ENCODE measurements at regions not wholly inside any gene's neighbourhood (a gene's known extent, or its start where the extent isn't known, plus 50 kb on each side); places are given as distances from the start of the nearest gene placed in this dataset.

- Histone ChIP-seq H3K27ac (ENCODE audit: low read depth, low read length) (no peak overlapping the region), H4K20me1 (ENCODE audit: insufficient read depth) (no peaks in the 10 kb centered on the region), H3K36me3 (ENCODE audit: control insufficient read depth in 1 of 2, insufficient read depth in 2 of 2, low read length in 2 of 2) (no peaks in the 10 kb centered on the region), H3K9ac (ENCODE audit: low read length) (no peak overlapping the region), H3K27me3 (ENCODE audit: insufficient read depth, low read length) (no peaks in the 10 kb centered on the region), H2AFZ (ENCODE audit: low read depth, low read length, poor library complexity, severe bottlenecking) (no peak overlapping the region), H3K4me3 (replicated peaks in 1 of 2; ENCODE audit: low read depth in 1 of 2, low read length in 2 of 2) (no peak overlapping the region), H3K9me3 (ENCODE audit: control insufficient read depth in 1 of 2, insufficient read depth in 1 of 2, low read depth in 1 of 2, low read length in 2 of 2) (peaks cover 5 to 25% of the 10 kb centered on the region in 2 experiments; a peak in 2 of 4 replicates), H3K79me2 (ENCODE audit: insufficient read depth, low read length) (no peaks in the 10 kb centered on the region), H3K9me2 (ENCODE audit: insufficient read depth) (no peaks in the 10 kb centered on the region), H3K4me1 (ENCODE audit: control insufficient read depth in 1 of 2, insufficient read depth in 2 of 2, low read length in 2 of 2) (no peaks in the 10 kb centered on the region), H3K4me2 (ENCODE audit: low read length) (no peak overlapping the region)
- no TSS peak for BruUV-seq (replicated peaks)
- ATAC-seq (no peak), DNase-seq (ENCODE audit: low read depth, low spot score) (no peak)
- ChIA-PET CTCF (no interaction called here), POLR2A (no interaction called here), RAD21 (ENCODE audit: low non-redundant PET in 1 of 2, low total read pairs in 2 of 2, uncharacterized antibody in 2 of 2, unreplicated experiment in 2 of 2) (no interaction called here)
- TF ChIP-seq POLR2AphosphoS5 (IDR thresholded peaks at IDR 0.05; ENCODE audit: low read depth, low read length) (no peak), ZFX (IDR thresholded peaks at IDR 0.05) (no peak), JUND (IDR thresholded peaks at IDR 0.05) (no peak), SIN3A (IDR thresholded peaks at IDR 0.05; ENCODE audit: low read depth) (no peak), CBX3 (IDR thresholded peaks at IDR 0.05; ENCODE audit: low read depth) (no peak), TCF7L2 (IDR thresholded peaks at IDR 0.05; ENCODE audit: borderline replicate concordance, extremely low read depth, insufficient read depth, insufficient read length) (no peak), EGR1 (IDR thresholded peaks at IDR 0.05; ENCODE audit: low read depth) (no peak), SP1 (IDR thresholded peaks at IDR 0.05; ENCODE audit: low read depth) (no peak), FOSL1 (IDR thresholded peaks at IDR 0.05; ENCODE audit: low read depth) (no peak), ZNF274 (IDR thresholded peaks at IDR 0.05; ENCODE audit: low read depth, low read length) (no peak), REST (IDR thresholded peaks at IDR 0.05; ENCODE audit: low read depth) (no peak), ELF1 (IDR thresholded peaks at IDR 0.05; ENCODE audit: borderline replicate concordance, low read depth) (no peak), EZH2 (IDR thresholded peaks at IDR 0.05) (no peak), CTCF (IDR thresholded peaks at IDR 0.05 in 2 of 3, conservative IDR thresholded peaks at IDR 0.05 in 1 of 3; ENCODE audit: borderline replicate concordance in 1 of 3, insufficient read depth in 1 of 3, low read depth in 2 of 3, low read length in 2 of 3) (no peak), ZBTB33 (IDR thresholded peaks at IDR 0.05; ENCODE audit: extremely low read depth, insufficient replicate concordance, low read length) (no peak), POLR2A (IDR thresholded peaks at IDR 0.05; ENCODE audit: borderline replicate concordance, extremely low read depth, insufficient read depth, insufficient read length) (no peak)
- intact Hi-C loops (cut with micrococcal nuclease) = no loop called here
Observed at GRCh38 chr12:24431872-24432271, 482.4 kb upstream of the SOX5 start.

Data from HCT116 (cell line).